Right atrium auricular region (tissue), 2 donors: ENCODE measurements at regions not wholly inside any gene's neighbourhood (a gene's known extent, or its start where the extent isn't known, plus 50 kb on each side); places are given as distances from the start of the nearest gene placed in this dataset.

Experiments
- DNase-seq: peaks from one replicate; pipeline ENCODE4 v3.0.0-alpha.2; 2019; ENCODE audit warnings: low spot score
- H3K27ac ChIP-seq, 2 donors: fragments of 200-600 bp; sonication (generic); 1 replicate in 1 of 2; 2 replicates in 1 of 2; pipeline ENCODE4 v1.5.1; 2016 to 2019
- H3K27me3 ChIP-seq, 2 donors: fragments of 200-600 bp; sonication (generic); one replicate each; pipeline versions ENCODE4 v1.5.1 to v1.6.0; 2017 to 2019
- H3K36me3 ChIP-seq: fragments of 200-600 bp; sonication (generic); one replicate; pipeline ENCODE4 v1.5.1; 2016
- H3K4me1 ChIP-seq, 2 donors: fragments of 200-600 bp; sonication (generic); one replicate each; pipeline versions ENCODE4 v1.5.1 to v1.6.0; 2017 to 2019
- H3K4me3 ChIP-seq, 2 donors: fragments of 200-600 bp; sonication (generic); 1 replicate in 1 of 2; 2 replicates in 1 of 2; pipeline ENCODE4 v1.5.1; 2017 to 2019; ENCODE audit warnings: mild to moderate bottlenecking in 1 of 2, moderate library complexity in 1 of 2
- H3K9me3 ChIP-seq, 2 donors: fragments of 200-600 bp; sonication (generic); one replicate each; pipeline ENCODE4 v1.5.1; 2019
- TF ChIP-seq, protein P1 (sequence below), 2 donors: fragments of 200-600 bp; sonication (generic); IDR thresholded peaks; one replicate each; pipeline ENCODE4 v1.5.1; 2019; ENCODE audit warnings: antibody characterized with exemption in 2 of 2

DNA sequence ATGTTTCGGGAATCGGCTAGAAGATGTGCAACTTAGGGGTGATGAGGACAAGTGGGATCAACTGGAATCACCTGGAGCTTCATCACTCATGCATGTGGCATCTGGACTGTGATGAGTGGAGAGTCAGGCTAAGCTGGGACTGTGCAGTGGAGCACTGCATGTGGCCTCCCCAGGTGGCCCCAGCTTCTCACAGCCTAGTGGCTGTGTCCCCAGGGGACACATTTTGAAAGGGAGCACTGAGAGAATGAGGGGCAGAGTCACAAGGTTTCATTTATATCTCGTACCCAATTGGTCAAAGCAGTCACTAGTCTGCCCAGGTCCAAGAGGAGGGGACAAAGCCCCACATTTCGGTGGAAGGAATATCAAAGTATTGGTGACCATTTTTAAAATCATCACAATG is 54.8 kb upstream of the TCF7L2 start:
- H3K9me3 ChIP-seq, result peaks cover 0 to 7% of the 10 kb centered on the region in 2 donors
- H3K27me3 ChIP-seq, result no peaks in the 10 kb centered on the region
- peaks cover 0 to 9% of the 10 kb centered on the region in 2 donors for H3K4me1 ChIP-seq
- H3K36me3 ChIP-seq, result no peaks in the 10 kb centered on the region
- no peak for DNase-seq
- no peak overlapping the region for H3K4me3 ChIP-seq
- TF ChIP-seq, protein P1, sequence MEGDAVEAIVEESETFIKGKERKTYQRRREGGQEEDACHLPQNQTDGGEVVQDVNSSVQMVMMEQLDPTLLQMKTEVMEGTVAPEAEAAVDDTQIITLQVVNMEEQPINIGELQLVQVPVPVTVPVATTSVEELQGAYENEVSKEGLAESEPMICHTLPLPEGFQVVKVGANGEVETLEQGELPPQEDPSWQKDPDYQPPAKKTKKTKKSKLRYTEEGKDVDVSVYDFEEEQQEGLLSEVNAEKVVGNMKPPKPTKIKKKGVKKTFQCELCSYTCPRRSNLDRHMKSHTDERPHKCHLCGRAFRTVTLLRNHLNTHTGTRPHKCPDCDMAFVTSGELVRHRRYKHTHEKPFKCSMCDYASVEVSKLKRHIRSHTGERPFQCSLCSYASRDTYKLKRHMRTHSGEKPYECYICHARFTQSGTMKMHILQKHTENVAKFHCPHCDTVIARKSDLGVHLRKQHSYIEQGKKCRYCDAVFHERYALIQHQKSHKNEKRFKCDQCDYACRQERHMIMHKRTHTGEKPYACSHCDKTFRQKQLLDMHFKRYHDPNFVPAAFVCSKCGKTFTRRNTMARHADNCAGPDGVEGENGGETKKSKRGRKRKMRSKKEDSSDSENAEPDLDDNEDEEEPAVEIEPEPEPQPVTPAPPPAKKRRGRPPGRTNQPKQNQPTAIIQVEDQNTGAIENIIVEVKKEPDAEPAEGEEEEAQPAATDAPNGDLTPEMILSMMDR (IDR thresholded peaks at IDR 0.05), result no peak
- no peak overlapping the region for H3K27ac ChIP-seq

DNA sequence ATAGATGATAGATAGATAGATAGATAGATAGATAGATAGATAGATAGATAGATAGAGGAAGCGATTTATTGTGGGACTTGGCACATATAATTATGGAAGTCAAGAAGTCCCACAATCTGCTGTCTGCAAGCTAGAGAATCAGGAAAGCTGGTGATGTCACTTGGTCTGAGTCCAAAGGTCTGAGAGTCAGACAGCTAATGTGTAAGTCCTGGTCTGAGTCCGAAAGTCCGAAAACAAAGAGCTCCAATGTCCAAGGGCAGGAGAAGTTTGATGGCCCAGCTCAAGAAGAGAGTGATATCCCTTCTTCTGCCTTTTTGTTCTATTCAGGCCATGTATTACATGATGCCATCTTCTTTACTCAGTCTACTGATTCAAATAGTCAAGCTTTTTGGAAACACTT is 53.8 kb upstream of the TCF7L2 start:
- Histone ChIP-seq H3K4me3 (no peak overlapping the region), H3K36me3 (no peaks in the 10 kb centered on the region), H3K27ac (no peak overlapping the region), H3K27me3 (no peaks in the 10 kb centered on the region), H3K9me3 (peaks cover 0 to 7% of the 10 kb centered on the region in 2 donors), H3K4me1 (peaks cover 0 to 9% of the 10 kb centered on the region in 2 donors)
- TF ChIP-seq, protein P1 (IDR thresholded peaks at IDR 0.05), result no peak
- DNase-seq, result no peak

DNA sequence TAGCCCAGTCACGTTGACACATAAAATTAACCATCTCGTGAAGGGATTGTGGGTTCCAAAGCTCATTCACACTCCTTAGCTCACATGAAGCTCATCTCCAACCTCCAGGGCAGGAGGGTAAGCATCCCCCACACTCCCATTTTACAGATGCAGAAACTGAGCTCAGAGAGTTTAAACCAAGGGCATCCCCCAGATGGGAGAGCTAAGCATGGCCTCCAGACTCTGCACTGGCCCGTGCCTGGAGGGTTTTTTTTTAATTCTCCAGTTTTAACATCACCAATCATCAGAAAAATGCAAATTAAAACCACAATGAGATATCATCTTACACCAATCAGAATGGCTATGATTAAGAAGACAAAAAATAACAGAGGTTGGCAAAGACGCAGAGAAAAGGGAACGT is 53.3 kb upstream of the TCF7L2 start:
- peaks cover 0 to 9% of the 10 kb centered on the region in 2 donors for H3K4me1 ChIP-seq
- no peak overlapping the region for H3K27ac ChIP-seq
- peaks cover 0 to 7% of the 10 kb centered on the region in 2 donors for H3K9me3 ChIP-seq
- no peaks in the 10 kb centered on the region for H3K36me3 ChIP-seq
- DNase-seq, result no peak
- TF ChIP-seq, protein P1 (IDR thresholded peaks at IDR 0.05), result no peak
- no peaks in the 10 kb centered on the region for H3K27me3 ChIP-seq
- H3K4me3 ChIP-seq, result no peak overlapping the region

DNA sequence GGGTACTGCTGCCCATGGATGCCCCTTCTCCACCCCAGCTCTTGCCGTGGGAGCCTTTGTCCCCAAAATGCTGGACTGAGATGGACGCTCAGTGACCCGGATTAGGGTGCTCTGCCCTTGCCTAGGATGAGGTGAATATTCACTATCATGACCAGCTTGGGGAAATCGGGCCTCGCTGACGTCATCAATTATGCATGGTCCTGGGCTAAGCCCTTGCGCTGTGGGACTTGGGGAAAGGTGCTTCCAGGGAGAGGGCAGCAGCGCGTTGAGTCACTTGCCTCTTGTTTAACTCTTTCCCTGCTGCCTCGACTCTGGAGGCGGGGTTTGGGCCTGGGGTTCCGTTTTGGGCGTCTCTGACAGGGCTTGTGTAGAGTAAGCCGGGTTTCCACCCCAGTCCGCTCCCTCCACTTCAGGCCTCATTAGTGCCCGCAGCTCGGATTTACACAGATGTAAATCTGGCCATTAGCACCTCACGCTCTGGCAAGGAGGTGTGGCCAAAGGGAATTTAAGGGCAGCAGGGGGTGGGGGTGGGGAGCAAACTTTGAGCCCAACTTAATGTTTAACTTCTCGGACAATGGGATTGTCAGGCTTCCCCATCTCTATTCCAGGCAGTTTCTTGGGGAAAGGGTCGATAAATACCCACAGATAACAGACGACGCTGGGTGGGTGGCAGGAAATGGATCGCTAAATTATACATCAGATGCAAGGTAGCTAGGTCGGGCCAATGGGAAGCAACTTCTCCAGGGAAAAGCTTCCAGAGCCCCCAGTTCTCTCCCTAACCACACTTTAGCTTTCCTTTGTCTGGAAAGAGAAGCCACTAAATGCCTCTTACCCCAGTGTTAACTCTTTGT is 51.3 kb upstream of the TCF7L2 start:
- DNase-seq, result peak; percentile 66
- Histone ChIP-seq H3K36me3 (no peaks in the 10 kb centered on the region), H3K4me3 (peak overlapping the region; percentile 21 to 33), H3K27ac (no peak overlapping the region), H3K9me3 (no peaks in the 10 kb centered on the region), H3K4me1 (peaks cover 0 to 9% of the 10 kb centered on the region in 2 donors), H3K27me3 (no peaks in the 10 kb centered on the region)
- TF ChIP-seq, protein P1 (IDR thresholded peaks at IDR 0.05), result no peak

DNA sequence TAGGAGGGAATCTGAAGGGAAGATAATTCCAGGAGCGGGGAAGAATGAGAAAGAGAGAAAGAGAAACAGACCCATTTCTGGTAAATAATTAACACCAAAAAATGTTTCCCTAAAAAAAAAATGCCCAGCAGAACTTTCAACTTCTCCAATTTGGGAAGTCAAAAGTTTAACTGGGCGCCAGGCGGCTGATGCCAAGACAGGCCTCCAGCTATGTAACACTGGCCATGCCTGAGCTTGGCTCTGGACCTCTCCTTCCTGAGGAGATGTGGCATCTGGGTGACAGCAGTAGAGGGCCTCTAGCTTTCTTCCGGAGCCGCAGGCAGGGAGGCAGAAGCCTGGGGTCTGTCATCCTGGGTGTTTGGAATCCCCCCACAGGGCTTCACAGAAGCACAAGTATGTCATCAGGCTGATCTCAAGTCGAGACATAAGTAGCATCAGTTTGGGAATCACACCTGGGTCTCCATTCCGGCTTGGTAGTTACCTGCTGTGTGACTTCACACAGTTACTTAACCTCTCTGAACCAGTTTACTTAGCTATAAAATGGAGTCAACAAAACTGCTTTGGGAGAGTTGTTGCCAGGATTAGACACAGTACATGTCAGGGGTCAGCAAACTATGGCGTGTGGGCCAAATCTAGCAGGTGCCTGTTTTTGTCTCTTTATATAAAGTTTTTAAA is 50.5 kb upstream of the TCF7L2 start:
- Histone ChIP-seq H3K36me3 (no peaks in the 10 kb centered on the region), H3K4me3 (no peak overlapping the region), H3K9me3 (no peaks in the 10 kb centered on the region), H3K4me1 (peaks cover 0 to 9% of the 10 kb centered on the region in 2 donors), H3K27ac (no peak overlapping the region), H3K27me3 (no peaks in the 10 kb centered on the region)
- DNase-seq, result no peak
- TF ChIP-seq, protein P1 (IDR thresholded peaks at IDR 0.05), result no peak
